GM23338 (cell line): ENCODE measurements at regions not wholly inside any gene's neighbourhood (a gene's known extent, or its start where the extent isn't known, plus 50 kb on each side); places are given as distances from the start of the nearest gene placed in this dataset.

ENCODE experiments used
- ATAC-seq: fragments of 200-7000 bp; cut with Tn5 transposase; 3 replicates; pipeline ENCODE4 v1.9.1; 2020
- DNase-seq: peaks from one replicate; pipeline ENCODE4 v3.0.0-alpha.2; 2015; ENCODE audit warnings: low spot score
- H2AFZ ChIP-seq: fragments of 200-600 bp; sonication (generic); 2 replicates; pipeline ENCODE4 v1.8.0; 2016; ENCODE audit warnings: antibody characterized with exemption, mild to moderate bottlenecking, moderate library complexity
- H3F3A ChIP-seq: fragments of 200-600 bp; sonication (generic); replicated peaks from 2 replicates; pipeline ENCODE4 v1.8.0; 2017; ENCODE audit warnings: antibody characterized with exemption, mixed run types, low read depth
- H3K27ac ChIP-seq: fragments of 200-600 bp; sonication (generic); 2 replicates; pipeline ENCODE4 v1.6.1; 2016; ENCODE audit warnings: low read depth
- H3K27me3 ChIP-seq: fragments of 200-600 bp; sonication (generic); 2 replicates; pipeline ENCODE4 v1.8.0; 2016; ENCODE audit warnings: mild to moderate bottlenecking, mixed run types, moderate library complexity; ENCODE audit not compliant: insufficient read depth
- H3K36me3 ChIP-seq: fragments of 200-600 bp; sonication (generic); 2 replicates; pipeline ENCODE4 v1.8.0; 2016; ENCODE audit warnings: mild to moderate bottlenecking; ENCODE audit not compliant: insufficient read depth
- H3K4me1 ChIP-seq: fragments of 200-600 bp; sonication (generic); 2 replicates; pipeline ENCODE4 v1.8.0; 2016; ENCODE audit warnings: mild to moderate bottlenecking, moderate library complexity; ENCODE audit not compliant: insufficient read depth
- H3K4me2 ChIP-seq: fragments of 200-600 bp; sonication (generic); 2 replicates; pipeline ENCODE4 v1.7.1; 2017; ENCODE audit warnings: mixed run types
- H3K4me3 ChIP-seq: fragments of 200-600 bp; sonication (generic); 2 replicates; pipeline ENCODE4 v1.6.1; 2016; ENCODE audit warnings: mixed run types
- H3K79me2 ChIP-seq: fragments of 200-600 bp; sonication (generic); replicated peaks from 2 replicates; pipeline ENCODE4 v1.8.0; 2017; ENCODE audit warnings: mild to moderate bottlenecking; ENCODE audit not compliant: insufficient read depth
- H3K9me2 ChIP-seq: fragments of 200-600 bp; sonication (generic); 2 replicates; pipeline ENCODE4 v1.8.0; 2017; ENCODE audit not compliant: insufficient read depth
- H4K20me1 ChIP-seq: fragments of 200-600 bp; sonication (generic); replicated peaks from 2 replicates; pipeline ENCODE4 v1.8.0; 2017; ENCODE audit warnings: mild to moderate bottlenecking; ENCODE audit not compliant: insufficient read depth
- H3K27ac Mint-ChIP-seq: 2 replicates; pipeline ENCODE4 v1.8.0; 2020; ENCODE audit warnings: inconsistent platforms, mild to moderate bottlenecking, moderate library complexity, mixed read lengths
- H3K27me3 Mint-ChIP-seq: 3 replicates; pipeline ENCODE4 v1.8.0; 2022; ENCODE audit warnings: low read depth, mild to moderate bottlenecking, moderate library complexity, mixed read lengths, inconsistent platforms; ENCODE audit not compliant: insufficient read depth, poor library complexity
- H3K36me3 Mint-ChIP-seq: 3 replicates; pipeline ENCODE4 v1.8.0; 2021; ENCODE audit warnings: low read depth, mild to moderate bottlenecking, inconsistent platforms, moderate library complexity, mixed read lengths
- H3K4me1 Mint-ChIP-seq: 3 replicates; pipeline ENCODE4 v1.8.0; 2020; ENCODE audit warnings: mild to moderate bottlenecking, inconsistent platforms, mixed read lengths
- H3K4me3 Mint-ChIP-seq: 3 replicates; pipeline ENCODE4 v1.8.0; 2021; ENCODE audit warnings: moderate library complexity, mild to moderate bottlenecking, inconsistent platforms, mixed read lengths
- H3K9me3 Mint-ChIP-seq: 3 replicates; pipeline ENCODE4 v1.8.0; 2020; ENCODE audit warnings: moderate library complexity, mild to moderate bottlenecking, inconsistent platforms, mixed read lengths
- CTCF ChIP-seq, 2 experiments: fragments of 200-600 bp in 1 of 2; sonication (generic) in 1 of 2; conservative IDR thresholded peaks; 2 replicates each; pipeline versions ENCODE4 v1.5.1 to v1.6.1; 2016 to 2017; ENCODE audit warnings: antibody characterized with exemption in 2 of 2, low read depth in 2 of 2, mild to moderate bottlenecking in 2 of 2, moderate library complexity in 1 of 2
- EZH2 ChIP-seq: fragments of 200-600 bp; sonication (generic); IDR thresholded peaks from one replicate; pipeline ENCODE4 v1.8.0; 2017; ENCODE audit warnings: antibody characterized with exemption, mild to moderate bottlenecking, low read depth; ENCODE audit not compliant: unreplicated experiment
- JUNB ChIP-seq: IDR thresholded peaks from one replicate; pipeline ENCODE4 v1.6.1; 2016; ENCODE audit warnings: antibody characterized with exemption; ENCODE audit not compliant: unreplicated experiment
- NANOG ChIP-seq: IDR thresholded peaks from 2 replicates; pipeline ENCODE4 v1.6.1; 2016; ENCODE audit warnings: antibody characterized with exemption, borderline replicate concordance
- POLR2AphosphoS5 ChIP-seq: IDR thresholded peaks from 2 replicates; pipeline ENCODE4 v1.6.1; 2016; ENCODE audit warnings: antibody characterized with exemption, low read depth
- STAT1 ChIP-seq: IDR thresholded peaks from one replicate; pipeline ENCODE4 v1.6.1; 2016; ENCODE audit warnings: antibody characterized with exemption; ENCODE audit not compliant: unreplicated experiment
- ZNF331 ChIP-seq: fragments of 250-450 bp; sonication (Bioruptor Pico); IDR thresholded peaks from 2 replicates; pipeline ENCODE4 v1.5.0; 2020; ENCODE audit warnings: low read depth, mild to moderate bottlenecking, moderate library complexity
- ZNF462 ChIP-seq: fragments of 250-450 bp; sonication (Bioruptor Pico); IDR thresholded peaks from 2 replicates; pipeline ENCODE4 v1.5.0; 2020; ENCODE audit warnings: mild to moderate bottlenecking, moderate library complexity
- TF ChIP-seq, protein P1 (sequence below): IDR thresholded peaks from one replicate; pipeline ENCODE4 v1.6.1; 2018; ENCODE audit warnings: antibody characterized with exemption; ENCODE audit not compliant: unreplicated experiment

DNA sequence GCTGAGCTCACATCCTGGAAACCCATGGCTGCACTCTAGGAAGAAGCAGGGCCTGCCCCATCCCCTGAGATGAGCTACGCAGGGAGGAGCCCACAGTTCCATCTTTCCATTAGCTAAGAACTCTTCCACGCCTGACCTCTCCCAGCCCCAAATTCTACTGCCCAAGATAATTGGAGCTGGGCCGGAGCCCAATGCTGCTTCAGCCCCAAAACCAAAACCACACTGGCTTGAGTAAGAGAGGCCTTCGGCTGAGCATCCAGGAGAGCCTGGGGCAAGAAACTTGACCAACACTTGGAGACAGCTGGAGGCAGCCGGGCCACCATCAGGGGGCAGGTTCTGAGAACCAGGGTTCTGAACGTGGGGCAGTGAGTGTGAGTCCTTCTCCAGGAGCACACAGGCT is 116.1 kb upstream of the ZMIZ1 start:
- Mint-ChIP-seq H3K4me3 (no peak overlapping the region), H3K9me3 (no peaks in the 10 kb centered on the region), H3K36me3 (no peaks in the 10 kb centered on the region), H3K4me1 (peaks cover 7% of the 10 kb centered on the region; the same call in 2 of the 3 replicates), H3K27me3 (peaks cover 22% of the 10 kb centered on the region), H3K27ac (no peak overlapping the region)
- H3K9me2 ChIP-seq = no peaks in the 10 kb centered on the region
- no peak overlapping the region for H2AFZ ChIP-seq
- DNase-seq (no peak), ATAC-seq (no peak)
- TF ChIP-seq STAT1 = no peak
- TF ChIP-seq EZH2 = no peak
- TF ChIP-seq, protein P1, sequence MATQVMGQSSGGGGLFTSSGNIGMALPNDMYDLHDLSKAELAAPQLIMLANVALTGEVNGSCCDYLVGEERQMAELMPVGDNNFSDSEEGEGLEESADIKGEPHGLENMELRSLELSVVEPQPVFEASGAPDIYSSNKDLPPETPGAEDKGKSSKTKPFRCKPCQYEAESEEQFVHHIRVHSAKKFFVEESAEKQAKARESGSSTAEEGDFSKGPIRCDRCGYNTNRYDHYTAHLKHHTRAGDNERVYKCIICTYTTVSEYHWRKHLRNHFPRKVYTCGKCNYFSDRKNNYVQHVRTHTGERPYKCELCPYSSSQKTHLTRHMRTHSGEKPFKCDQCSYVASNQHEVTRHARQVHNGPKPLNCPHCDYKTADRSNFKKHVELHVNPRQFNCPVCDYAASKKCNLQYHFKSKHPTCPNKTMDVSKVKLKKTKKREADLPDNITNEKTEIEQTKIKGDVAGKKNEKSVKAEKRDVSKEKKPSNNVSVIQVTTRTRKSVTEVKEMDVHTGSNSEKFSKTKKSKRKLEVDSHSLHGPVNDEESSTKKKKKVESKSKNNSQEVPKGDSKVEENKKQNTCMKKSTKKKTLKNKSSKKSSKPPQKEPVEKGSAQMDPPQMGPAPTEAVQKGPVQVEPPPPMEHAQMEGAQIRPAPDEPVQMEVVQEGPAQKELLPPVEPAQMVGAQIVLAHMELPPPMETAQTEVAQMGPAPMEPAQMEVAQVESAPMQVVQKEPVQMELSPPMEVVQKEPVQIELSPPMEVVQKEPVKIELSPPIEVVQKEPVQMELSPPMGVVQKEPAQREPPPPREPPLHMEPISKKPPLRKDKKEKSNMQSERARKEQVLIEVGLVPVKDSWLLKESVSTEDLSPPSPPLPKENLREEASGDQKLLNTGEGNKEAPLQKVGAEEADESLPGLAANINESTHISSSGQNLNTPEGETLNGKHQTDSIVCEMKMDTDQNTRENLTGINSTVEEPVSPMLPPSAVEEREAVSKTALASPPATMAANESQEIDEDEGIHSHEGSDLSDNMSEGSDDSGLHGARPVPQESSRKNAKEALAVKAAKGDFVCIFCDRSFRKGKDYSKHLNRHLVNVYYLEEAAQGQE = no peak
- TF ChIP-seq POLR2AphosphoS5 = no peak
- TF ChIP-seq ZNF462 (CRISPR knock-in tag) = no peak
- no peak for TF ChIP-seq ZNF331 (CRISPR knock-in tag)
- no peak for TF ChIP-seq CTCF (conservative IDR thresholded peaks at IDR 0.05; ENCODE audit: low read depth in 2 of 2)
- TF ChIP-seq NANOG = no peak
- no peak for TF ChIP-seq JUNB
- no peak overlapping the region for H3K4me2 ChIP-seq
- no peak overlapping the region for H3K27ac ChIP-seq
- no peak overlapping the region for H3K4me3 ChIP-seq
- H3K79me2 ChIP-seq = no peaks in the 10 kb centered on the region
- no peaks in the 10 kb centered on the region for H3K27me3 ChIP-seq
- no peaks in the 10 kb centered on the region for H4K20me1 ChIP-seq
- no peaks in the 10 kb centered on the region for H3F3A ChIP-seq
- no peaks in the 10 kb centered on the region for H3K36me3 ChIP-seq
- no peaks in the 10 kb centered on the region for H3K4me1 ChIP-seq
